ENCODE measurements at regions not wholly inside any gene's neighbourhood (a gene's known extent, or its start where the extent isn't known, plus 50 kb on each side); places are given as distances from the start of the nearest gene placed in this dataset.
"Not testable (repeated sequence)": the region's sequence is repeated elsewhere in the genome, so short reads cannot be mapped to it uniquely, and the experiment has no call there.

DNA sequence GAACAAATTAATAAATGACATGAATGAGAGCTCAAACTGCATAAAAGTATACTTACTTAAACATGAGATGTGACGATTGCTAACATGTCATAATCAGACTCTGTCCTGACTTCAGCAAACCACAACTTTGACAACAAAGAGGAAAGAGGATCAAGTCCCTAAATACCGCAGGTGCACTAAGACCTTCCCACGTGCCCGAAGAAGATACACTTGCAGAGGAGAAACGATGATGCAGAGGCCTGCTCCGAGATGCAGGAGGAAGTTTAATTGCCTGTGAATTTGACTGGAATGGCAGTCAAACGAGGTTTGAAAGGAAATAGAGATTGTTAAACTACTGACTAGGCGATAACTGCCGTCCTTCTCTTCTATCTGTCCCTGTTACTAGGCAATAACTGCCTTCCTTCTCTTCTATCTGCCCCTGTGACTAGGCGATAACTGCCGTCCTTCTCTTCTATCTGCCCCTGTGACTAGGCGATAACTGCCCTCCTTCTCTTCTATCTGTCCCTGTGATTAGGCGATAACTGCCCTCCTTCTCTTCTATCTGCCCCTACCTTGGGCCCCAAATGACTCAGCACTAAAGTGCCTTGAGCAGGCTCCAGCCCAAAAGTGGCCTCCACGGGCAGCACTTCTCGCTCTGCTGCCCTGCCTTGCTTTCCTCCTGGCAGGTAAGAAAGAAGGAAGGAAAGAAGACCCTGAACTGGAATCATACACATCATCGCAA lies 2226.0 kb upstream of the DEFB115 start:
- not testable (repeated sequence) for DNase-seq

DNA sequence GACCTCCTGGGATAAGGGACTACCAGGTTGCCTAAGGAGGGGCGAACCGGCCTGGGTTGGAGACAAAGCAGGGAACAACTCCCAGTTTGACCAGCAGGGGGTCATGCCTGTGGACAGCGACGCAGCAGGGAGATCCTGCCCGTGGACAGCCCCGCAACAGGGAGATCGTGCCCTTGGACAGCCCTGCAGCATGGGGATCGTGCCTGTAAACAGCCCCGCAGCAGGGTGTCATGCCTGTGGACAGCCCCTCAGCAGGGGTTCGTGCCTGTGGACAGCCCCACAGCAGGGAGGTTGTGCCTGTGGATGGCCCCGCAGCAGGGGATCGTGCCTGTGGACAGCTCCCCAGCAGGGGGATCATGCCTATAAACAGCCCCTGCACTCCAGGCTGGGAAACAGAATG lies 2213.2 kb upstream of the DEFB115 start:
- DNase-seq = not testable (repeated sequence)

DNA sequence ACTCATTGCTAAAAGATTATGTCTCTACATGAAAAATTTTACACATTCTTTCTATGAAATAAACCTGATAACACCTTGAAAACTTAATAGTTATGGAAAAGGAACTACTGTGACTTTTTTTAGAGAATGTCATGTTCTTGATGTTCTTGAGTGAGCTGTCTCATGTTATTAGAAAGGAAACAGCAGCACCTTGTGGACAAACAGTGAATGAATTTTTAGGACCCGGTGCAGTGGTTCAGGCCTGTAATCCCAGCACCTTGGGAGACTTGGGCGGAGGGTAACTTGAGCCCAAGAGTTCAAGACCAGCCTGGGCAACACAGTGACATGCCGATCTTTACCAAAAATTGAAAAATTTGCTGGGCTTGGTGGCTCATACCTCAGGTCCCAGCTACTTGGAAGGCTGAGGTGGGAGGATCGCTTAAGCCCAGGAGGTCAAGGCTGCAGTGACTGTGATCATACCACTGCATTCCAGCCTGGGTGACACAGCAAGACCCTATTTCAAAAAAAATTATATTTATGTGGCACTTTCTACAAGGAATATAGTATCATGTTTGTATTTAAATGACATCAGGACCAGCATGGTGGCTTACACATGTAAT lies 2207.4 kb upstream of the DEFB115 start:
- not testable (repeated sequence) for DNase-seq

DNA sequence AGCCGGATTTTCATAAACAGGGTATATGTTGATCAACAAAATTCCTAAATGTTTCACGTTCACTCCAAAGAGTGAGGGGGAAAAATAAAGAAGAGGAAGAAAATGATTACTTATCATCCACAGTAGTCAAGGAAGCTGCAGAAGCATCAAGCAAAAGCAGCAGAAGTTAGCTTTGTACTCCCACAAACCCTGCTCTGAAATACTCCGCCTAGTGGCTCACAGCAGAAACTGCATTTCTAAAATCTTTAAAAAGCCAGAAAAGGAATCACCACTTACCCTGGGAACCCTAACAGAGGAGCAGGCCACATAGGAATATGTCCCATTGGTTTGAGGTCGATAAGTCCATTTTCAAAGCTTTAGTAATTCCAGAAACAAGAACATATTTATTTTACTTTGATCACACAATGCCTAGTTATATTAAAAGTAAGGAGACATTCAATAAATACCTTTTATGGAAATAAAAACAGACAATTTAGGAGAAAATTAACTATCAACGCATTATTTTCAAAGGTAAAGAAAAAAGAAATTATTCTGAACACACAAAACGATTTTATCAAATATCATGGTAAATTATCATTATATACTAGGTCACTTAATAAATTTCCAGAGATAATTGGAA lies 2199.5 kb upstream of the DEFB115 start:
- not testable (repeated sequence) for DNase-seq

DNA sequence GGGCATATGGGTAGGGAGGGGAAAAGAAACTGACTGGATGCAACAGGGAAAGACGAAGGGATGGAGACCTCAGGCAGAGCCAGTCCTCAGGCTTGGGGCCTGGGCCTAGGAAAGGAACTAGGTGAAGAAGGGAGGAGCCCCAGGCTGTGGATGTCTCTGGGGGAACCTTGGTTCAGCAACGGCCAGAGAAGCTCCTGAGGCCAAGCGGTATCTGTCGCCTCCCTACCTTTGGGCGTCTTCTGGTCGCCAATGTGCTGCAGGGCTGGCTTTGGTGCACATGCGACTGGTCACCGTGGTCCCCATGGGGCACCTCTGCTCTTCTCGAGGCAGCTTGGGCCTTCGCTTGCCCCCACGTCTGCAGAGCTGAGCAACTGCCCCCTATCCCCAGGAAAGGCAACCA lies 2195.0 kb upstream of the DEFB115 start:
- DNase-seq = not testable (repeated sequence)

DNA sequence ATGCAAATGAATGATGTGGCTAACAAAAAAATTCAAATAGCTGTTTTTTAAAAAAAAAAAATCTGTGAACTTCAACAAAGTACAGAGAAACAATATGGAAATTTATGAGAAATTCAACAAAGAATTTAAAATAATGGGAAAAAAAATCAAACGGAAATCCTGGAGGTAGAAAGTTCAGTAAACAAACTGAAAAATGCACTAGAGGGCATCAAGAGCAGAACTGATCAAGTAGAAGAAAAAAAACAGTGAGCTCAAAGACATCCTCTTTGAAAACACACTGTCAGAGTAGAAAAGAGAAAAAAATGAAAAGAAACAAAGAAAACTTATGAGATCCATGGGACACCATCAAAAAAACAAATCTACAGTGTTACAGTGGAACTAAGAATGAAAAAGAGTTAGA lies 2191.1 kb upstream of the DEFB115 start:
- DNase-seq = not testable (repeated sequence)

DNA sequence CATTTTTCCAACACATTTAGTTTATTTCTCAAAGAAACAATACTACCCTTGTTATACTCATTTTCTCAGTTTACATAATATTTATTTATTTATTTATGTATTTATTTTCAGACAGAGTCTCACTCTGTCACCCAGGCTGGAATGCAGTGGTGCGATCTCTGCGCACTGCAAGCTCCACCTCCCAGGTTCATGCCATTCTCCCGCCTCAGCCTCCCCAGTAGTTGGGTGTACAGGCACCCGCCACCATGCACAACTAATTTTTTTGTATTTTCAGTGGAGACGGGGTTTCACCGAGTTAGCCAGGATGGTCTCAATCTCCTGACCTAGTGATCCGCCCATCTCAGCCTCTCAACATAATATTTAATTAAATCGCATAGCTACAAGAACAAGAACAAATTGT lies 2183.8 kb upstream of the DEFB115 start:
- DNase-seq = not testable (repeated sequence)

DNA sequence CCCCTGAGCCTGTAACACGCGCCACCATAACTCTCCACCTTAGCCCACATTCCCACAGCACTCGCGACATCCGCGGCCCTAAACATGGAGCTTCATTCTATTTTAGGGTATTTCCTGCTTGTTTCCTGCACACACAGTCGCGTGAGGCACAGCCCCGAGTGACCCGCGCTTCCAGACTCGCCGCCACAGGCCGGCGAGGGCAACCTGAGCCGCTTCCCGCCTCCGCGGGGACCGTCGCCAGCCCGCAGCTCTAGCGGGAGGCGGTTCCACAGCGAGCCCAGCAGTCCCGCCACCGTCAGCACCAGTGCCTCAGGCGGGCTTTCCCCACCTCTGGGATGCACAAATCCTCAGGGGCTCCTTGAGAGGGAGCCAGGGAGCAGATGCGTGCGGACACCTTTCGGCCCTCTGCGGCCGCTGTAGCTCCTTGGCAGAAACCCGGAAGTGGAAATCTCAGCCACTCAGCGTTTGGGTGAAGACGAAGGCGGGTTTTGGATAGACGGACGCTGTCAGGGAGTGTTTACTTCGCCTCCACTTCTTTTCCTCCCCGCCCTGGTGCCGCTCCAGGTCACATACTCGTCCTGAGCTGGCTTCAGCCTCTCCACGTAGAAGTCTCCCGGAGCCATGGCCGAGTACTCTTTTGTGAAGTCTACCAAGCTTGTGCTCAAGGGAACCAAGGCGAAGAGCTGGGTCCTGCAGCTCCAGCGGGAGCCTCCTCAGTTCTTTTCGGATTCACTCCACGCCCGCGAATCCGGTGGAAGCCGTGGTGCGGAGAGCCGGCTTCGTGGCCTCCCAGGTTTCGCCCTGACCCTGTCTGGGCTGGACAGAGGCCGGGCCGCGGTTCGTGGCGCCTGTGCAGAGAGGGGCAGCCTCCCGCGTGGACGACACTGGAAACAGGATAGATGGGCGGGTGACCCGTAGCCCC lies 2177.4 kb upstream of the DEFB115 start:
- DNase-seq = peak; percentile 53

DNA sequence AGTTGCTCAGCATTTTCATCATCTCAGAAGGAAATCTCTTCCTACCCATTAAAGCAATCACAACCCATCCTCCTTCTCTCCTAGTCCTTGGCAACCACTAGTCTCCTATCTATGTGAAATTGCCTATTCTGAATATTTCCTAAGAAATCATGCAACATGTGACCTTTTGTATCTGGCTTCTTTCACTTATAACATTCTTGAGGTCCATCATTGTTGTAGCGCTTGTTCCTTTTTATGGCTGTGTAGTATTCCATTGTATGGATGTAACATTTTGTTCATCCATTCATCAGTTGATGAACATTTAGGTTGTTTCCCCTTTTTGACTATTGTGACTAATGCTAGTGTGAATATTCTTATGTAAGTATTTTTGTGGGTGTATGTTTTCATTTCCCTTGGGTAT lies 2175.8 kb upstream of the DEFB115 start:
- DNase-seq = not testable (repeated sequence)

DNA sequence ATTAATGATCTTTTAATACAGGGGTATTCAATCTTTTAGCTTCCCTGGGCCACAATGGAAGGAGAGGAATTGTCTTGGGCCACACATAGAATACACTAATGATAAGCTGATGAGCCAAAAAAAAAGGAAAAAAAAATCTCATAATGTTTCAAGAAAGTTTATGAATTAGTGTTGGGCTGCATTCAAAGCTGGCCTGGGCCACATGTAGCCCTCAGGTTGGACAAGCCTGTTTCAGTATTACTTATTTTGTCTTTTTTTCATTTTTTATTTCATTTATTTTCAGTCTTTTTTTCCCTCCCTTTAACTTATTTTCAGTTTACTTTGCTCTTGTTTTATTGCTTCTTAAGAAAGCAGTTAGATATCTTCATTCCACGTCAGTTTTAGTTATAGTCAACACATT lies 2171.8 kb upstream of the DEFB115 start:
- DNase-seq = no peak

DNA sequence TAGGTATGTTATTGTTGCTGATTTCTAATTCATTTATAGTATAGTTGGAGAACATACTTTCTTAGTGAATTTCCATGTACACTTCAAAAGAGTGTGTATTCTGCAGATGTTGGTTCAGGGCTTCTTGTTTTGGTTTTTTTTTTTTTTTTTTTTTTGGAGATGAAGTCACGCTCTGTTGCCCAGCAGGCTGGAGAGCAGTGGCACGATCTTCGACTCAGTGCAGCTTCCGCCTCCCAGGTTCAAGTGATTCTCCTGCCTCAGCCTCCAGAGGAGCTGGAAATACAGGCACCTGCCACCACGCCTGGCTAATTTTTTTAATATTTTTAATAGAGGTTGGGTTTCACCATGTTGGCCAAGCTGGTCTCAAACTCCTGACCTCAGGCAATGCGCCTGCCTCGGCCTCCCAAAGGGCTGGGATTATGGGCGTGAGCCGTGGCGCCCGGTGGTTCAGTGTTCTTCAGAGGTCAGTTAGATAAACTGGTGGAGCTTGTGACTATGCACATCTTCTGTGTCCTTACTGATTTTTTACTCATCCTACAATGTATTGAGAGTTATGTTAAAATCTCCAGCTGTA lies 2171.2 kb upstream of the DEFB115 start:
- DNase-seq = not testable (repeated sequence)

DNA sequence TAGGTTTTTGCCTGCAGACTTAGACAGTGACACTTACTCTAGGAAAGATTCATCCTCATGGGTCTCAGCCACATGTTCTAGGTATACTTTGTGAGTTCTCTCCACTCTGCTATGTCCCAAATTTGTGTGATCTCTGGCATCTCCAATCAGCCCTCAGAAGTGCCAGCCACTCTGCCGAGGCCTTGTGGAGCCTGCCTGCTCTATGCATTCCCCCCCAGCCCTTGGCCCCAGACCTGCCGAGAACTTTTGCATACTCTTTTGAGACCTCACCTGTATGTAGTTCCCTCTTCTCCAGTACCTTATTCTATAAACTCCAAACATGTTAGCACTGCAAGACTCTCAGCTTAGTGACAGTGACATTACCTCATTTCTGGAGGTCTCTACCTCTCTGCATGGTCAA lies 2170.5 kb upstream of the DEFB115 start:
- DNase-seq = no peak

DNA sequence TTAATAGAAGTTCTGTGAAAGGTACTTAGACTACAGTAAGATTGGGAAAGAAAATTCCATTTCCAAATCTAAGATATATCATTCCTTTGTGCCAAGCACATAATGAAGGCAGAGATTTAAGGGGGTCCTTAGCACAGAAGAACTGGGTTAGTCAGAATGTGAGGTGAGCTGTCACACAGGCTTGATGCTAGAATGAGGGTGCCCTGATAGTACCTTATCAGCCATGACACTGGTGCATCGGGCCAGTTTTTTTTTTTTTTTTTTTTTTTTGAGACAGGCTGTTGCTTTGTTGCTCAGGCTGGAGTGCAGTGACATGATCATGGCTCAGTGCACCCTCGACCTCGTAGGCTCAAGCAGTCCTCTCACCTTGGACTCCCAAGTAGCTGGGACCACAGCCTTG lies 2169.6 kb upstream of the DEFB115 start:
- DNase-seq = not testable (repeated sequence)

DNA sequence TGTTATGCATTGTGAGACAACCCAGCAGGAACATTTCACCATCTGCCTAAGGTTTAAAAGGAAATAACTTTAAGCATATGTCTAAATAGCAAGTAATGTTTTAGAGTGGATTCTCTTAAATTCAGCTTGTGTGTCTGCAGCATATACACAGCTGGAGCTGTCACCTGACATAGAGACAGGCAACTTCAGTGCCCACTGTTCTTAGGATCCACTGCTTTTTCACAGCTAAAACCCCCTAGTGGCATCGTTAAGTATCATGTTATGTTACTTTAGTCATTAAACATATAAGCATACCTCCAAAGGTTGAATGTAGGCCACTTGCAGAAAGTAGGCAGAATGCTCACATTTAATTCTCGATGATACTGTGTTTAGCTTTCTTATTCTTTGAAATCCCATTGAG lies 2169.0 kb upstream of the DEFB115 start:
- not testable (repeated sequence) for DNase-seq

DNA sequence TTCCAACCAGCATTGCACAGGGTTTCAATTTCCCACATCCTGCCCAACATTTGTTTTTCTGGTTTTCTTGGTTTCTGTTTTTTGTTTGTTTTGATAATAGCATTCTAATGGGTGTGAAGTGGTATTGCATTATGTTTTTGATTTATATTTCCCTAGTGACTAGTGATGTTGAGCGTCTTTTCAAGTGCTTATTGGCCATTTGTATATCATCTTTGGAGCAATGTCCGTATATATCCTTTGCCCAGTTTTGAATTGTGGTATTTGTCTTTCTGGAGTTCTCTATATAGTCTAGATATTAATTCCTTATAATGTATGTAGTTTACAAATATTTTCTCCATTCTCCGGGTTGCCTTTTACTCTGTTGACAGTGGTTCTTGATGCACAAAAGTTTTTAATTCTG lies 2168.1 kb upstream of the DEFB115 start:
- not testable (repeated sequence) for DNase-seq

DNA sequence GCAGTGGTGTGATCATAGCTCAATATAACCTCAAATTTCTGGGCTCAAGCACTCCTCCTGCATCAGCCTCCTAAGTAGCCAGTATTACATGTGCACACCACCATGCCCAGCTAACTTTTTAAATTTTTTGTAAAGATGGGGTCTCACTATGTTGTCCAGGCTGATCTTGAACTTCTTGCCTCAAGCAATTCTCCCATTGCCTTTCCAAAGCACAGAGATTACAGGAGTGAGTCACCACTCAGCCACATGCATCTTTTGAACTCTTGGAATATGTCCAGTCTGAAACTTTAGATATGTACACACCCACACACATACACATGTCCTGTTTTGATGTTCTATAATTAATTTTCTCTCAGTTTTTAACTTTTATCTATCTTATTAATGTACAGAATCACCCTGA lies 2163.5 kb upstream of the DEFB115 start:
- DNase-seq = not testable (repeated sequence)

DNA sequence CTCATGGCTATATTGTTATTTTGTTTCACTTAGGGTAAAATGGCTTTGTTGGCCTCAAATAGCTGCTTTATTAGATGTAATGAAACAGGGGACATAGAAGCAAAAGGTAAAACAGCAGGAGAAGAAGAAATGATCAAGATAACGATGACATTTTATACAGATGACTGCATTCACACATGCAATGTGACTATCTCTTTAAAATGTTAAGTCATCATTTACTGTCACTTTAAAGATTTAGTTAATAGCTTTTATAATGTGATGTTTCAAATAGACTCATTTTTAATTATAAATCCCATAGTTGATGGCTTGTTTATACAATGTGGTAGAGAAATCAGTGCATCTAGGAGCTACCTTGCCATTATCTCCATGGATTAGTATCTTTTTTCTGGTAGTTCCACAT lies 2160.8 kb upstream of the DEFB115 start:
- not testable (repeated sequence) for DNase-seq

DNA sequence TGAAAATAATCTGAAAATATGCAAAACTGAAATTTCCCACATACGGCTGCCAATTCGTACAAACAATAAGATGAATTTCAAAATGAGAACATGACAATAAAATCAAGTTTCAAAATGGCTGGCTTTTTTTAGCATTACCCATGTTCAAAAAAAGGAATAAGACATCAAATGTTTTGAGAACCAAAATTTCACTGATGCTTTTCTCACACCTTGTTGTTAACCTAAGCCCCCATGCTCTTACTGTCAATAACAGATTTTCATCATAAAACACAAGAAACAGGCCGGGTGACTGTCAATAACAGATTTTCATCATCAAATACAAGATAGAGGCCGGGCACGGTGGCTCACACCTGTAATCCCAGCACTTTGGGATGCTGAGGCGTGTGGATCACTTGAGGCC lies 2149.6 kb upstream of the DEFB115 start:
- not testable (repeated sequence) for DNase-seq

DNA sequence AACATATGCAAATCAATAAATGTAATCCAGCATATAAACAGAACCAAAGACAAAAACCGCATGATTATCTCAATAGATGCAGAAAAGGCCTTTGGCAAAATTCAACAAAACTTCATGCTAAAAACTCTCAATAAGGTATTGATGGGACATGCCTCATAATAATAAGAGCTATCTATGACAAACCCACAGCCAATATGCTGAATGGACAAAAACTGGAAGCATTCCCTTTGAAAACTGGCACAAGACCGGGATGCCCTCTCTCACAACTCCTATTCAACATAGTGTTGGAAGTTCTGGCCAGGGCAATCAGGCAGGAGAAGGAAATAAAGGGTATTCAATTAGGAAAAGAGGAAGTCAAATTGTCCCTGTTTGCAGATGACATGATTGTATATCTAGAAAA lies 2148.1 kb upstream of the DEFB115 start:
- DNase-seq = not testable (repeated sequence)

DNA sequence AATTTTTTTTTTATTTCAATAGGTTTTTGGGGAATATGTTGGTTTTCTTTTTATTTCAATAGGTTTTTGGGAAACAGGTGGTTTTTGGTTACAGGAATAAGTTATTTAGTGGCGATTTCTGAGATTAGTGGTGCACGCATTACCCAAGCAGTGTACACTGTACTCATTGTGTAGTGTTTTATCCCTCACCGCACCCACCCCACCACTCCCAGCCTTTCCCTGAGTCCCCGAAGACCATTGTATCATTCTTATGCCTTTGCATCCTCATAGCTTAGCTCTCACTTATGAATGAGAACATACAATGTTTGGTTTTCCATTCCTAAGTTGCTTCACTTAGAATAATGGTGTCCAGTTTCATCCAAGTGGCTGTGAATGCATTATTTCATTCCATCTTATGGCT lies 2142.4 kb upstream of the DEFB115 start:
- DNase-seq = not testable (repeated sequence)

DNA sequence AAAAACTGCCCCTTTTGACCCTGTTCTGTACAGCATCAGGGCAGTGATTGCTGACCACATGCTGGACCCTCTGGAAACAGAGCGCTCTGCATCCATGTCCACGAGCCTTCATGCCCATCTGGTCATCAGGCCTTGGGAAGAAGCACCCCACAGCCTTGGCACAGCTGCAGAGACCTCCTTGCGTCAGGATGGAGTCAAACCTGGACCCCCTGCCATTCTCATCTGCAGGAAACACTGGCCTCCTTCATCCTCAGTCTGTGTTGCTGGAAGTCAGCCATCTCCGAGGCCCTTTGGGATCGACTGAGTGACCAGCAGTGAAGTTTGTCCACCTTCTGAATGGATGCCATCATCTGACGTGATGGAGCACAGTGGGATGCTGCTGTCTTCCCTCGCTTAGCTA lies 2138.3 kb upstream of the DEFB115 start:
- no peak for DNase-seq

DNA sequence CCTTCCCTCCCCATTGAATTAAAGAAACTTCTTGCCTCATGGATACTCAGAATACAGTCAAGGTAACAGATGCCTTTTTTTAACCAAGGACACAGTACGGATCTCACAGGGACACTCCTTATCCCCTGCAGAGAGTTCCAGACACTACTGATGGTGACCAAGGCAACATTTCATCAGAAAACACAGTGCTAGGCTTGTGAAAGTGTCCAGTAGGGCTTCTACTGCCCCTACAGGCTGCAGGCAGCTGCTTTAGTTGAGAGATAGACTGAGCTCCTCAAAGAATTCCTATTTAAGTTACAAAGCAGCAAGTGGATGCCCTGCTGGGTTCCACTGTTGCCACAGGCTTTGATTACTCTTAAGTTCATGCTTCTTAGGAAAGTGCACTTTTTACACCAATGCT lies 2137.8 kb upstream of the DEFB115 start:
- DNase-seq = not testable (repeated sequence)

DNA sequence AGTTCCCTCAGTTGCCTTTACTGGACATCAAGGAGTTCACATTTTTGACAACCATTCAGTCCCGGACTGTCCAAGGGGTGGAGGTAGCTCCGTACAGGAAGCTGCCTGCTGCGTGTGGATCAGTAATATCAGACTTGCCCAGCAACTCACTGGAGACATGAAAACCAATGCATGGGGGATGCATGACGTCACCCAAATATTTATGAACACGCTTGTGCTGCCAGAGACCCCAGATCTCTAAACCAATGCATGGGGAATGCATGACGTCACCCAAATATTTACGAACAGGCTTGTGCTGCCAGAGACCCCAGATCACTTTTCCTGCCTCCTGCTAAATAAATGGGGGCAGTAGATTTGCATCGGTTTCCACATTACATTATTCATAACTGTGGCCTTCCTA lies 2137.4 kb upstream of the DEFB115 start:
- DNase-seq = not testable (repeated sequence)
